HUES48 (cell line): ENCODE measurements at regions not wholly inside any gene's neighbourhood (a gene's known extent, or its start where the extent isn't known, plus 50 kb on each side); places are given as distances from the start of the nearest gene placed in this dataset.
A peak's percentile ranks its signal among the peaks of the same experiment; 100 is the strongest.

Experiments used
- H3K27ac ChIP-seq: one replicate; pipeline ENCODE4 v1.7.0; 2013; ENCODE audit warnings: low read depth, low read length, inconsistent platforms
- H3K27me3 ChIP-seq: 2 replicates; pipeline ENCODE4 v1.6.1; 2013; ENCODE audit warnings: mild to moderate bottlenecking, low read length; ENCODE audit not compliant: control insufficient read depth, insufficient read depth
- H3K36me3 ChIP-seq: 2 replicates; pipeline ENCODE4 v1.6.1; 2013; ENCODE audit warnings: low read length; ENCODE audit not compliant: control insufficient read depth, insufficient read depth
- H3K4me1 ChIP-seq: 2 replicates; pipeline ENCODE4 v1.6.1; 2013; ENCODE audit warnings: mild to moderate bottlenecking, low read length; ENCODE audit not compliant: control insufficient read depth, insufficient read depth
- H3K4me3 ChIP-seq: 2 replicates; pipeline ENCODE4 v1.5.1; 2013; ENCODE audit warnings: mild to moderate bottlenecking, low read depth, low read length
- H3K9ac ChIP-seq: 2 replicates; pipeline ENCODE4 v1.6.1; 2013; ENCODE audit warnings: mild to moderate bottlenecking, low read depth, low read length, moderate library complexity
- H3K9me3 ChIP-seq: 2 replicates; pipeline ENCODE4 v1.6.1; 2013; ENCODE audit warnings: low read length; ENCODE audit not compliant: control insufficient read depth, insufficient read depth

DNA sequence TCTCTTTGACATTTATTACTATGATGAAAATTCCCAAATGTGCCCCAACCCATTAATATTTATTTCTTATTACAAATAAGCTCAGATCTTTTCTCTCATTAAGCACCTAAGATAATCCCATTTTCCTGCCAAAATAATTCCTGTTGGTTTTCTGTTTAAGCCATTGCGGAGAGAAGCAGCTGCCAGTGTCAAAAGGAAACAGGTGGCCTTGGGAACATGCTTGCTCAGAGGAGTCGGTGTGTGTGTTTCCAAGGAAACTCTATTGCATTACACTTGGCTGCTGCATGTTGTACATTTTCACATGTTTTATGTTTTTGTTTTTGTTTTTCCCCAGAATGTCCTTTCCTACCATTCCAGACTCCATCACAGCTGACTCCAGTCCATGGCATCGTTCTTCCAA lies 56.4 kb downstream of the CD24 start:
- Histone ChIP-seq H3K36me3 (no peaks in the 10 kb centered on the region), H3K4me3 (no peak overlapping the region), H3K9me3 (peaks cover 5% of the 10 kb centered on the region; the same call in 1 of the 2 replicates), H3K4me1 (no peaks in the 10 kb centered on the region), H3K27ac (no peak overlapping the region), H3K9ac (no peak overlapping the region), H3K27me3 (no peaks in the 10 kb centered on the region)

DNA sequence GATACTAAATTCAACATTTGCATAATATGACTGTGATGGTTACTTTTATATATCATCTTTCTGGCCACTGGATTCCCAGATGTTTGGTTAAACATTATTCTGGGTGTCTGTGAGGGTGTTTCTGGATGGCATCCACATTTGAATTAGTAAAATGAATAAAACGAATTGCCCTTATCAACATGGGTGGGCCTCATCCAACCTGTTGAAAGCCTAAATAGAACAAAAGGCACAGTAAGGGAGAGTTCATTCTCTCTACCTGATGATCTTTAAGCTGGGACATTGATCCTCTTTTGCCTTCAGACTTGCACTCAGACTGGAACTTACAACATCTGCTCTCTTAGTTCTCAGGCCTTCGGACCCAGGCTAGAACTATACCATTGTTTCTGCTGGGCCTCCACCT lies 57.6 kb downstream of the CD24 start:
- Histone ChIP-seq H3K36me3 (no peaks in the 10 kb centered on the region), H3K4me1 (no peaks in the 10 kb centered on the region), H3K27me3 (no peaks in the 10 kb centered on the region), H3K9ac (no peak overlapping the region), H3K4me3 (no peak overlapping the region), H3K9me3 (peaks cover 5% of the 10 kb centered on the region; the same call in 1 of the 2 replicates), H3K27ac (no peak overlapping the region)

DNA sequence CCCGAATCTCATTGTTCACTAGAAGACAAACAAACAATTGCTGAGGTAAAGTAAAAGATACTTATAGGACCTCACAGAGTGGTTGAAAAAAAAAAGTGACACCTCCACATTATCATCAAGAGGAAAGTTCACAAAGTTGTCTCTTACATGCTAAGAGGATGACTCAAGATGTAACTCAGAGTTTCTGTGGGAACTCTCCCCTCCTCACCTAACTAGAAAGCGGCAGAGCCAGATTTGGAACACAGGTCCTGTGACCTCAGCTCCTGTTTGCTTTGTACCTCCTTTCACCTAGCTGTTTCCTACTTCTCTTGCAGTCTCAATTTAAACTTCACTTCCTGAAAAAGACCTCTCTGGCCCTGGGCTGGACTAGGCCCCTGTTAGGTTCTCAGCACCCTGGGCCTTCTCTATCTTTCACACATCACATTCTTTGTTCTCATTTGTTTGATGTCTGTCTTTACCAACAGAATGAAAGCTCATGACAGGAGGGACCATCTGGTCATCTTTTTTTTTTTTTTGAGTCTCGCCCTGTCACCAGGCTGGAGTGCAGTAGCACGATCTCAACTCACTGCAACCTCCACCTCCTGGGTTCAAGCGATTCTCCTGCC lies 60.8 kb downstream of the CD24 start:
- H3K4me1 ChIP-seq: 0 out of 2 replicates have a peak, but pooled peaks cover 2% of the 10 kb centered on the region
- H3K9me3 ChIP-seq: peaks cover 5% of the 10 kb centered on the region; the same call in 1 of the 2 replicates
- H3K27me3 ChIP-seq: no peaks in the 10 kb centered on the region
- H3K9ac ChIP-seq: no peak overlapping the region
- no peaks in the 10 kb centered on the region for H3K36me3 ChIP-seq
- no peak overlapping the region for H3K4me3 ChIP-seq
- H3K27ac ChIP-seq: peak overlapping the region; percentile 65

DNA sequence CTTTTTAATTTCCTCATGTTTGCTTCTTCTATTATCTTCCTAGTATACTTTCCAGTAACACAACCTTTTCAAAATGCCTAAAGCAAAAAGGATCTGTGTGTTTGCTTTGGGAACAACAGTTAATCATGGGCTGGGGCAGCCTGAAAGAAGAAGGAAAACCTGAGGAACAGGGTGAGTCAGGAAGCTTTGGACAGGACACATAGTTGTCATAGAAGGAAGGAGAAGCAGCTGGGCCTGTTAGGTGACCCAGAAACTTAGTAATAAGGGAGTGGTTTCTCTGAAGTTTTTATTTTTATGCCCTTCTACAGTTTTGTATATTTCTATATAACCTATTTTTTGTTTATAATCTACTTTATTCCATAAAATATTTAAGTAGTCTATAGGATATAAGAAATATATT lies 61.4 kb downstream of the CD24 start:
- Histone ChIP-seq H3K27ac (peak overlapping the region; percentile 65), H3K9ac (no peak overlapping the region), H3K36me3 (no peaks in the 10 kb centered on the region), H3K4me1 (0 out of 2 replicates have a peak, but pooled peaks cover 2% of the 10 kb centered on the region), H3K4me3 (no peak overlapping the region), H3K27me3 (no peaks in the 10 kb centered on the region), H3K9me3 (peaks cover 5% of the 10 kb centered on the region; the same call in 1 of the 2 replicates)

DNA sequence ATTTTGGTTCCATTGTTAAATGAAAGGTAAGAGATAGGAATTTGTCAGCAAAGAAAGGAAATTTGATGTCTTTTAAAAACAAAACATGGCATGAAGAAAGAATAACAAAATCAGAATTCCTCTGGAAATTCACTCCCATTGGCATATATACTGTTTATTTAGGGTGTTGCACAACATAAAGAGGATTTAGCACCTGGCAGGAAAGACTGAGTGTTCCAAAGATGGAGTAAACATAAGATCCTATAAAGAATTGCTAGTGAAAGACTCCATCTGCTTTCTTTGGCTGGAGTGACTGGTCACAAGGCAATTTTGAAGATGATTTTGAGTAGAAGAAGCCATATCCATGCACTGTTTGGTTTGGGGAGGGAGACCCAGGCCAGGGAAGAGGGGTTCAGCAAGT lies 62.4 kb downstream of the CD24 start:
- peaks cover 5% of the 10 kb centered on the region; the same call in 1 of the 2 replicates for H3K9me3 ChIP-seq
- H3K36me3 ChIP-seq: no peaks in the 10 kb centered on the region
- H3K4me3 ChIP-seq: no peak overlapping the region
- 0 out of 2 replicates have a peak, but pooled peaks cover 2% of the 10 kb centered on the region for H3K4me1 ChIP-seq
- no peak overlapping the region for H3K27ac ChIP-seq
- no peaks in the 10 kb centered on the region for H3K27me3 ChIP-seq
- no peak overlapping the region for H3K9ac ChIP-seq

DNA sequence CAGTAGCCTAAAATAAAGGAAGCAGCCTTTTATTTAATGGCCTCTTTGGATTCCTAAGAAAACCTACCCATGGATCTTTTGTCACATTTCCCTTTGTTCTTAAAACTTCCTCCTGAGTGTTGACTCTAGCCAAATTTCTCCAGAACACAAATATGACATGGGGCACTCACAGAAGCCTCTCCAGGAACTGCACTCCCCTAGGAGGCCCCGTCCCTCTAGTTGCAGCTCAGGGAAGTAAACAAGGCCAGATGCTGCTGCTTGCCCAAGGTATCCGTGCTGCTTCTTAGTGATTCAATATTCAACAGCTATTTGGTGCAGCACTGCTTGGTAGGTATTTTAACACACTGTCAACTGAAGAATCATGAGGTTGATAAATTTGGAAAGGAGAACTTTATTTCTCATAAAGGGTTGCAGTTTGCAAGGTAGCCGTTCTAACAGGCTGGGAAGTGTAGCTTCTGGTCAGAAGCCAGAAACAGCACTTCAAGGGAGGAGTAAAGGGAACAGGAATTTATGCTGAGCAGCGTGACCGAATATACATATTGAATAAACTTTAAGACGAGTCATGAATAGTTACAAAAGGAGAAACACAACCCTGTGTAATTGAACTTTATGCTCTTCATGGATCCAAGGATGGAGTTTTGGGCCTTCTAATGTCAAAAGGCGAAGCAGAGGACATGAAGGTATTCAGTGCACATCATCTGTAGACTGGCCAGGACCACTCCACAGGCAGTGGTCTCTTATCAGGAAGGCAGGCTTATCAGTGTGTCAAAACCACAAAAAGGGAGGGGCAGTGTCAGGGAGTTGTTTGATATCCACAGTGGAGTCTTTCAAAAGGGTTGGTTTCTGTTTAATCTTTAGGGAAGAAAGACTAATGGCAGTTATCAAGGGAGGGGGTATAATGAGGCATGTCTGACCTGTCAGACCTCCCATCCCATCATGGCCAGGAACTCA lies 63.3 kb downstream of the CD24 start:
- Histone ChIP-seq H3K9me3 (peaks cover 5% of the 10 kb centered on the region; the same call in 1 of the 2 replicates), H3K27ac (peak overlapping the region; percentile 38), H3K4me3 (no peak overlapping the region), H3K4me1 (peaks cover 2% of the 10 kb centered on the region; the same call in 1 of the 2 replicates), H3K27me3 (no peaks in the 10 kb centered on the region), H3K36me3 (no peaks in the 10 kb centered on the region), H3K9ac (no peak overlapping the region)

DNA sequence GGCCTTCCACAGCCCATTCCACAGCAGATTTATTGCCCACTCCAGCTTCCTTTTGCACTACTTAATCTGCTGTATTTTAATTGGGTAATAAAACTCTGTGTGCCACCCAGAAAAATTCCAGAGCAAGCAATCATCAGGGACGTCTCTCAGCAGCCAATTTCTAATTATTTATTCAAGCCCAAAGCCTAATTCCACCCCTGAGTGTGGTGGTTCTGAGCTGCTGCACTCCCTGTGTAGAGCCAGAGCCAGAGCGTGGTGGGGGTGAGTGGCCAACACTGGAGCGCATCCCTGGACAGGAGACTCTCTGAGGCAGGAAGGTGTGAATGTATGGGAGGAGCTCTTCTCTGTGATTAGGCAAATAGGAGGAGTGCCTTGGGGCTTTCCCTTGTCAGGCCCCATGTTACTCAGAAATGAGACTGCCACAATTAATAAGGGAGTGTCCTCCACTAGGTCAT lies 66.1 kb downstream of the CD24 start:
- no peak overlapping the region for H3K9ac ChIP-seq
- no peaks in the 10 kb centered on the region for H3K27me3 ChIP-seq
- H3K36me3 ChIP-seq: no peaks in the 10 kb centered on the region
- peaks cover 14% of the 10 kb centered on the region for H3K9me3 ChIP-seq
- no peak overlapping the region for H3K27ac ChIP-seq
- peaks cover 2% of the 10 kb centered on the region; the same call in 1 of the 2 replicates for H3K4me1 ChIP-seq
- H3K4me3 ChIP-seq: no peak overlapping the region

DNA sequence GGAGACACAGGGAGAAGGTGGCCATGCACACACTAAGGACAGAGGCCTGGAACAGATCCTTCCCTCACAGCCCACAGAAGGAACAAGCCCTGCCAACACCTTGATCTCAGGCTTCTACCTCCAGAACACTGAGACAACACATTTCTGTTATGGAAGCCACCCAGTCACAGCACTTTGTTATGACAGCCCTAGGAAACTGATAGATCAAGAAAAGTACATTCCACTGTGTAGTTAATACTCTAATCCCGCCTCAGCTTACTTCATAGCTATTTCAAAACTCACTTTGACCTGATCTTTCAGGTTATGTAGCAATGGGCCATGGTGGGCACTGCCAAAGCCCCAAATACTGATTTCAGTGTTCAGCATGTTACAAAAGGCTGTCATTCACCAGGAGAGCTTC lies 66.8 kb downstream of the CD24 start:
- H3K9ac ChIP-seq: no peak overlapping the region
- peaks cover 21% of the 10 kb centered on the region for H3K9me3 ChIP-seq
- H3K4me1 ChIP-seq: peaks cover 2% of the 10 kb centered on the region; the same call in 1 of the 2 replicates
- H3K27me3 ChIP-seq: no peaks in the 10 kb centered on the region
- H3K27ac ChIP-seq: no peak overlapping the region
- H3K4me3 ChIP-seq: no peak overlapping the region
- no peaks in the 10 kb centered on the region for H3K36me3 ChIP-seq

DNA sequence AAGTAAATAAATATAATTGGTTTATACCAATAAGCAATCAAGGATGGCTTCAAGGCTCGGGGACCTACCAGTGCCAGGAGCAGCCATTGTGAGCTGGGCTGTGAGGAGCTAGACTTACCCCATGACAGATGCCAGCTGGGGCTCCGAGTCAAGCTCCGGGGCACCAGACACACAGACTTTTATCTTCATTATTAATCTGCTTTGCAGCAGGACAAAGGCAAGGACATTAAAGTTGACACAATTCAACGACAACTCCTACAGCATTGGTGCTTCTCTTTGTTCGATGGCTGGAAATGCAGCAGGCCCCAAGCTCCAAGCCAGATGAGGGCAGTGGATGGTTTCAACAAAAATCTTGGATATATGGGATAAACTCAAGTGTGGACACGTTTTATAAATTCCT lies 68.3 kb downstream of the CD24 start:
- H3K27ac ChIP-seq: no peak overlapping the region
- no peaks in the 10 kb centered on the region for H3K27me3 ChIP-seq
- H3K4me1 ChIP-seq: peaks cover 2% of the 10 kb centered on the region; the same call in 1 of the 2 replicates
- no peak overlapping the region for H3K9ac ChIP-seq
- 0 out of 2 replicates have a peak, but pooled peaks cover 3% of the 10 kb centered on the region for H3K36me3 ChIP-seq
- peaks cover 36% of the 10 kb centered on the region for H3K9me3 ChIP-seq
- no peak overlapping the region for H3K4me3 ChIP-seq

DNA sequence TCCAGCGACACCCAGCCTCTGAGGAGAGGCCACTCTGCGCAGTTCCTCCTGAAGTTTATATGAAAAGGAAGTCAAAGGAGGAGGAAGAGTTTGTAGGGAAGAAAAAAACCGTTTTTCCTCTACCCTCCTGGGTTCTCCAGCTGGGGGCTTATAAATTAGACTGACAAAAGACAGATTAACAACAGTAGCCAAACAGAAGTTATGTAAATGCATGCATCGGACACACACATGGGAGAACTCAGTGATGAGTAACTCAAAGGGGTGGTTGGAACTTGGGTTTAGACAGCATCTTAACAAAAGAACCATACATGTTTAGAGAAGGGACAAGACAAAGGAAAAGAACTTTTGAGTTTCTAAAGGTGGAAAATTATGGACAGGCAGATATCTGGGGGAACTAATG lies 71.2 kb downstream of the CD24 start:
- no peaks in the 10 kb centered on the region for H3K27me3 ChIP-seq
- H3K9ac ChIP-seq: no peak overlapping the region
- peaks cover 54% of the 10 kb centered on the region for H3K9me3 ChIP-seq
- peak overlapping the region; percentile 80 for H3K27ac ChIP-seq
- 0 out of 2 replicates have a peak, but pooled peaks cover 3% of the 10 kb centered on the region for H3K36me3 ChIP-seq
- no peak overlapping the region; the same call in 1 of the 2 replicates for H3K4me3 ChIP-seq
- H3K4me1 ChIP-seq: no peaks in the 10 kb centered on the region; the same call in 1 of the 2 replicates
